Loucy (cell line): ENCODE measurements at regions not wholly inside any gene's neighbourhood (a gene's known extent, or its start where the extent isn't known, plus 50 kb on each side); places are given as distances from the start of the nearest gene placed in this dataset.

Source experiments
- H2AFZ ChIP-seq: fragments of 200-600 bp; sonication (generic); 2 replicates; pipeline ENCODE4 v1.6.0; 2016; ENCODE audit warnings: antibody characterized with exemption, mild to moderate bottlenecking, low read length, moderate library complexity
- H3F3A ChIP-seq: fragments of 200-600 bp; 2 replicates; pipeline ENCODE4 v1.6.0; 2016; ENCODE audit warnings: antibody characterized with exemption, low read depth, mild to moderate bottlenecking
- H3K27me3 ChIP-seq: fragments of 200-600 bp; sonication (generic); 2 replicates; pipeline ENCODE4 v1.6.1; 2014; ENCODE audit warnings: low read length, mild to moderate bottlenecking; ENCODE audit not compliant: insufficient read depth, poor library complexity, severe bottlenecking
- H3K36me3 ChIP-seq: fragments of 200-600 bp; sonication (generic); 2 replicates; pipeline ENCODE4 v1.6.1; 2016; ENCODE audit warnings: low read length; ENCODE audit not compliant: insufficient read depth
- H3K4me1 ChIP-seq: fragments of 200-600 bp; sonication (generic); 2 replicates; pipeline ENCODE4 v1.5.1; 2014; ENCODE audit warnings: low read length, mild to moderate bottlenecking; ENCODE audit not compliant: insufficient read depth, poor library complexity, severe bottlenecking
- H3K4me2 ChIP-seq: fragments of 200-600 bp; sonication (generic); 2 replicates; pipeline ENCODE4 v1.6.0; 2014; ENCODE audit warnings: antibody characterized with exemption, low read length, low read depth, mild to moderate bottlenecking; ENCODE audit not compliant: poor library complexity, severe bottlenecking
- H3K4me3 ChIP-seq: fragments of 200-600 bp; sonication (generic); 2 replicates; pipeline ENCODE4 v1.5.1; 2014; ENCODE audit warnings: low read length, mild to moderate bottlenecking, mixed read lengths; ENCODE audit not compliant: poor library complexity, severe bottlenecking
- H3K79me2 ChIP-seq: fragments of 200-600 bp; sonication (generic); 2 replicates; pipeline ENCODE4 v1.6.1; 2014; ENCODE audit warnings: low read length; ENCODE audit not compliant: insufficient read depth
- H3K9ac ChIP-seq: fragments of 200-600 bp; sonication (generic); 2 replicates; pipeline ENCODE4 v1.6.0; 2014; ENCODE audit warnings: mild to moderate bottlenecking, low read depth, low read length, moderate library complexity; ENCODE audit not compliant: poor library complexity, severe bottlenecking
- H3K9me2 ChIP-seq: fragments of 200-600 bp; sonication (generic); replicated peaks from 2 replicates; pipeline ENCODE4 v1.6.1; 2016; ENCODE audit warnings: low read depth, low read length, mixed read lengths
- H3K9me3 ChIP-seq: fragments of 200-600 bp; sonication (generic); 2 replicates; pipeline ENCODE4 v1.6.1; 2014; ENCODE audit warnings: mild to moderate bottlenecking, antibody characterized with exemption, low read length, low read depth; ENCODE audit not compliant: insufficient read depth
- H4K20me1 ChIP-seq: fragments of 200-600 bp; sonication (generic); 2 replicates; pipeline ENCODE4 v1.6.0; 2014; ENCODE audit warnings: antibody characterized with exemption, low read length, mild to moderate bottlenecking; ENCODE audit not compliant: insufficient read depth, poor library complexity, severe bottlenecking
- EZH2phosphoT487 ChIP-seq: fragments of 200-600 bp; IDR thresholded peaks from 2 replicates; pipeline ENCODE4 v1.6.1; 2018; ENCODE audit warnings: antibody characterized with exemption, mild to moderate bottlenecking, moderate library complexity, borderline replicate concordance
- TF ChIP-seq, protein P1 (sequence below): fragments of 200-600 bp; sonication (generic); conservative IDR thresholded peaks from 2 replicates; pipeline ENCODE4 v1.5.1; 2014; ENCODE audit warnings: mild to moderate bottlenecking, antibody characterized with exemption, low read length

GRCh38 chr1:212189352-212189738 is 95.9 kb upstream of the PPP2R5A start:
- Histone ChIP-seq H3K9me3 (no peaks in the 10 kb centered on the region), H3F3A (no peaks in the 10 kb centered on the region), H3K9me2 (no peaks in the 10 kb centered on the region), H4K20me1 (no peaks in the 10 kb centered on the region), H3K4me2 (no peak overlapping the region), H3K79me2 (no peaks in the 10 kb centered on the region), H3K36me3 (no peaks in the 10 kb centered on the region), H3K27me3 (no peaks in the 10 kb centered on the region), H2AFZ (no peak overlapping the region), H3K4me1 (peaks cover 32% of the 10 kb centered on the region), H3K4me3 (no peak overlapping the region), H3K9ac (no peak overlapping the region)
- TF ChIP-seq EZH2phosphoT487: no peak
- TF ChIP-seq, protein P1, sequence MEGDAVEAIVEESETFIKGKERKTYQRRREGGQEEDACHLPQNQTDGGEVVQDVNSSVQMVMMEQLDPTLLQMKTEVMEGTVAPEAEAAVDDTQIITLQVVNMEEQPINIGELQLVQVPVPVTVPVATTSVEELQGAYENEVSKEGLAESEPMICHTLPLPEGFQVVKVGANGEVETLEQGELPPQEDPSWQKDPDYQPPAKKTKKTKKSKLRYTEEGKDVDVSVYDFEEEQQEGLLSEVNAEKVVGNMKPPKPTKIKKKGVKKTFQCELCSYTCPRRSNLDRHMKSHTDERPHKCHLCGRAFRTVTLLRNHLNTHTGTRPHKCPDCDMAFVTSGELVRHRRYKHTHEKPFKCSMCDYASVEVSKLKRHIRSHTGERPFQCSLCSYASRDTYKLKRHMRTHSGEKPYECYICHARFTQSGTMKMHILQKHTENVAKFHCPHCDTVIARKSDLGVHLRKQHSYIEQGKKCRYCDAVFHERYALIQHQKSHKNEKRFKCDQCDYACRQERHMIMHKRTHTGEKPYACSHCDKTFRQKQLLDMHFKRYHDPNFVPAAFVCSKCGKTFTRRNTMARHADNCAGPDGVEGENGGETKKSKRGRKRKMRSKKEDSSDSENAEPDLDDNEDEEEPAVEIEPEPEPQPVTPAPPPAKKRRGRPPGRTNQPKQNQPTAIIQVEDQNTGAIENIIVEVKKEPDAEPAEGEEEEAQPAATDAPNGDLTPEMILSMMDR: no peak

- Histone ChIP-seq H2AFZ (no peak overlapping the region), H3K36me3 (no peaks in the 10 kb centered on the region), H3F3A (no peaks in the 10 kb centered on the region), H3K9me3 (no peaks in the 10 kb centered on the region), H4K20me1 (no peaks in the 10 kb centered on the region), H3K79me2 (no peaks in the 10 kb centered on the region), H3K9ac (no peak overlapping the region), H3K27me3 (no peaks in the 10 kb centered on the region), H3K9me2 (no peaks in the 10 kb centered on the region), H3K4me3 (no peak overlapping the region), H3K4me1 (peaks cover 32% of the 10 kb centered on the region), H3K4me2 (no peak overlapping the region)
- TF ChIP-seq, protein P1: no peak
- no peak for TF ChIP-seq EZH2phosphoT487
These were observed 95.0 kb upstream of the PPP2R5A start for GRCh38 chr1:212190169-212190568.

- TF ChIP-seq EZH2phosphoT487: no peak
- TF ChIP-seq, protein P1: no peak
These were observed 92.8 kb upstream of the PPP2R5A start for GRCh38 chr1:212192261-212192998.

More at GRCh38 chr1:212192261-212192998, 92.8 kb upstream of the PPP2R5A start:
- no peaks in the 10 kb centered on the region for H3F3A ChIP-seq
- H4K20me1 ChIP-seq: no peaks in the 10 kb centered on the region
- no peaks in the 10 kb centered on the region for H3K27me3 ChIP-seq
- H3K4me3 ChIP-seq: no peak overlapping the region
- peaks cover 20% of the 10 kb centered on the region for H3K4me1 ChIP-seq
- H3K4me2 ChIP-seq: no peak overlapping the region
- no peak overlapping the region for H3K9ac ChIP-seq
- H3K9me2 ChIP-seq: no peaks in the 10 kb centered on the region
- H2AFZ ChIP-seq: no peak overlapping the region
- no peaks in the 10 kb centered on the region for H3K9me3 ChIP-seq
- H3K79me2 ChIP-seq: no peaks in the 10 kb centered on the region
- no peaks in the 10 kb centered on the region for H3K36me3 ChIP-seq
